GM18502 (cell line): ENCODE measurements at regions not wholly inside any gene's neighbourhood (a gene's known extent, or its start where the extent isn't known, plus 50 kb on each side); places are given as distances from the start of the nearest gene placed in this dataset.

ENCODE experiments used
- ATAC-seq: cut with Tn5 transposase; IDR thresholded peaks from one replicate; pipeline ENCODE4 v1.9.1; 2021; ENCODE audit warnings: mild to moderate bottlenecking; ENCODE audit not compliant: unreplicated experiment, poor library complexity

- no peak for ATAC-seq
Measured at GRCh38 chr6:122129313-122130025, 270.0 kb upstream of the HSF2 start.

- ATAC-seq: no peak
Measured at GRCh38 chr6:122130026-122130348, 269.5 kb upstream of the HSF2 start.

- ATAC-seq: no peak
Measured at GRCh38 chr6:122130518-122130917, 268.9 kb upstream of the HSF2 start.

GRCh38 chr6:122136386-122136785 lies 263.1 kb upstream of the HSF2 start:
- ATAC-seq: no peak

GRCh38 chr6:122140031-122140430 lies 259.4 kb upstream of the HSF2 start:
- ATAC-seq: no peak

GRCh38 chr6:122141246-122141645 lies 258.2 kb upstream of the HSF2 start:
- no peak for ATAC-seq

- ATAC-seq: no peak
Measured at GRCh38 chr6:122143813-122144601, 255.4 kb upstream of the HSF2 start.

GRCh38 chr6:122145246-122145645 lies 254.2 kb upstream of the HSF2 start:
- ATAC-seq: no peak

GRCh38 chr6:122145741-122146240 lies 253.7 kb upstream of the HSF2 start:
- ATAC-seq: no peak

GRCh38 chr6:122147291-122147690 lies 252.2 kb upstream of the HSF2 start:
- no peak for ATAC-seq

GRCh38 chr6:122151066-122151465 lies 248.4 kb upstream of the HSF2 start:
- no peak for ATAC-seq

- ATAC-seq: no peak
Measured at GRCh38 chr6:122151763-122152162, 247.7 kb upstream of the HSF2 start.

- ATAC-seq: no peak
Measured at GRCh38 chr6:122153557-122153956, 245.9 kb upstream of the HSF2 start.

- ATAC-seq: no peak
Measured at GRCh38 chr6:122154155-122154554, 245.3 kb upstream of the HSF2 start.

GRCh38 chr6:122154912-122155575 lies 244.4 kb upstream of the HSF2 start:
- no peak for ATAC-seq

GRCh38 chr6:122161136-122161535 lies 238.3 kb upstream of the HSF2 start:
- no peak for ATAC-seq

- ATAC-seq: no peak
Measured at GRCh38 chr6:122165014-122165413, 234.4 kb upstream of the HSF2 start.

GRCh38 chr6:122170274-122170673 lies 229.2 kb upstream of the HSF2 start:
- no peak for ATAC-seq

GRCh38 chr6:122178988-122179387 lies 220.5 kb upstream of the HSF2 start:
- no peak for ATAC-seq

GRCh38 chr6:122180132-122180531 lies 219.3 kb upstream of the HSF2 start:
- no peak for ATAC-seq

- ATAC-seq: no peak
Measured at GRCh38 chr6:122182061-122182460, 217.4 kb upstream of the HSF2 start.
